AG10803 (cell line): ENCODE measurements at regions not wholly inside any gene's neighbourhood (a gene's known extent, or its start where the extent isn't known, plus 50 kb on each side); places are given as distances from the start of the nearest gene placed in this dataset.

Source experiments
- DNase-seq: peaks from one replicate; pipeline ENCODE4 v3.0.0; 2010; ENCODE audit warnings: low read depth
- H3K4me3 ChIP-seq: 2 replicates; pipeline ENCODE4 v1.5.1; 2011; ENCODE audit warnings: mild to moderate bottlenecking, low read length, control low read depth
- CTCF ChIP-seq: conservative IDR thresholded peaks from 2 replicates; pipeline ENCODE4 v1.5.1; 2011; ENCODE audit warnings: mild to moderate bottlenecking, low read length, control low read depth, inconsistent platforms

GRCh38 chr1:25163986-25164385, 68.3 kb downstream of the SYF2 start:
- DNase-seq: no peak
- no peak for TF ChIP-seq CTCF

GRCh38 chr1:25161981-25162380, 70.3 kb downstream of the SYF2 start:
- TF ChIP-seq CTCF: no peak
- H3K4me3 ChIP-seq: no peak overlapping the region
- peak; percentile 79 for DNase-seq

More at GRCh38 chr1:25163986-25164385, 68.3 kb downstream of the SYF2 start:
- no peak overlapping the region for H3K4me3 ChIP-seq

- DNase-seq: no peak
- TF ChIP-seq CTCF: no peak
- no peak overlapping the region for H3K4me3 ChIP-seq
Measured at GRCh38 chr1:25157846-25158245, 74.5 kb downstream of the SYF2 start.

- no peak overlapping the region for H3K4me3 ChIP-seq
- no peak for DNase-seq
- TF ChIP-seq CTCF: no peak
Measured at GRCh38 chr1:25150985-25151495, 81.3 kb downstream of the SYF2 start.

- H3K4me3 ChIP-seq: no peak overlapping the region
- TF ChIP-seq CTCF: peak; percentile 44
- no peak for DNase-seq
Measured at GRCh38 chr1:25148673-25149300, 83.5 kb downstream of the SYF2 start.

- H3K4me3 ChIP-seq: no peak overlapping the region
- DNase-seq: no peak
- no peak for TF ChIP-seq CTCF
Measured at GRCh38 chr1:25146451-25146855, 85.8 kb downstream of the SYF2 start.

GRCh38 chr1:25145775-25146393, 86.4 kb downstream of the SYF2 start:
- no peak for DNase-seq
- TF ChIP-seq CTCF: no peak
- H3K4me3 ChIP-seq: no peak overlapping the region
